ENCODE measurements at regions not wholly inside any gene's neighbourhood (a gene's known extent, or its start where the extent isn't known, plus 50 kb on each side); places are given as distances from the start of the nearest gene placed in this dataset.

GRCh38 chr1:170306513-170306910, 160.8 kb downstream of the NTMT2 start:
- TF ChIP-seq CTCF (IDR thresholded peaks at IDR 0.05), result no peak
- TF ChIP-seq POLR2AphosphoS5 (IDR thresholded peaks at IDR 0.05), result no peak
